ENCODE measurements at regions not wholly inside any gene's neighbourhood (a gene's known extent, or its start where the extent isn't known, plus 50 kb on each side); places are given as distances from the start of the nearest gene placed in this dataset.

GRCh38 chr9:88831713-88832407 is 159.4 kb upstream of the S1PR3 start:
- no peak for TF ChIP-seq SP1 (CRISPR knock-in tag; conservative IDR thresholded peaks at IDR 0.05)
- TF ChIP-seq ZMAT4 (CRISPR knock-in tag; IDR thresholded peaks at IDR 0.05) = no peak
- no peak for TF ChIP-seq MAX (CRISPR knock-in tag; IDR thresholded peaks at IDR 0.05)
- TF ChIP-seq, protein P1, sequence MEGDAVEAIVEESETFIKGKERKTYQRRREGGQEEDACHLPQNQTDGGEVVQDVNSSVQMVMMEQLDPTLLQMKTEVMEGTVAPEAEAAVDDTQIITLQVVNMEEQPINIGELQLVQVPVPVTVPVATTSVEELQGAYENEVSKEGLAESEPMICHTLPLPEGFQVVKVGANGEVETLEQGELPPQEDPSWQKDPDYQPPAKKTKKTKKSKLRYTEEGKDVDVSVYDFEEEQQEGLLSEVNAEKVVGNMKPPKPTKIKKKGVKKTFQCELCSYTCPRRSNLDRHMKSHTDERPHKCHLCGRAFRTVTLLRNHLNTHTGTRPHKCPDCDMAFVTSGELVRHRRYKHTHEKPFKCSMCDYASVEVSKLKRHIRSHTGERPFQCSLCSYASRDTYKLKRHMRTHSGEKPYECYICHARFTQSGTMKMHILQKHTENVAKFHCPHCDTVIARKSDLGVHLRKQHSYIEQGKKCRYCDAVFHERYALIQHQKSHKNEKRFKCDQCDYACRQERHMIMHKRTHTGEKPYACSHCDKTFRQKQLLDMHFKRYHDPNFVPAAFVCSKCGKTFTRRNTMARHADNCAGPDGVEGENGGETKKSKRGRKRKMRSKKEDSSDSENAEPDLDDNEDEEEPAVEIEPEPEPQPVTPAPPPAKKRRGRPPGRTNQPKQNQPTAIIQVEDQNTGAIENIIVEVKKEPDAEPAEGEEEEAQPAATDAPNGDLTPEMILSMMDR (IDR thresholded peaks at IDR 0.05) = no peak
- TF ChIP-seq, protein P2, sequence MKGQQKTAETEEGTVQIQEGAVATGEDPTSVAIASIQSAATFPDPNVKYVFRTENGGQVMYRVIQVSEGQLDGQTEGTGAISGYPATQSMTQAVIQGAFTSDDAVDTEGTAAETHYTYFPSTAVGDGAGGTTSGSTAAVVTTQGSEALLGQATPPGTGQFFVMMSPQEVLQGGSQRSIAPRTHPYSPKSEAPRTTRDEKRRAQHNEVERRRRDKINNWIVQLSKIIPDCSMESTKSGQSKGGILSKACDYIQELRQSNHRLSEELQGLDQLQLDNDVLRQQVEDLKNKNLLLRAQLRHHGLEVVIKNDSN (CRISPR knock-in tag; IDR thresholded peaks at IDR 0.05) = no peak
- TF ChIP-seq JUN (CRISPR knock-in tag; IDR thresholded peaks at IDR 0.05) = no peak
- no peak for TF ChIP-seq TEAD4 (CRISPR knock-in tag; IDR thresholded peaks at IDR 0.05)
- no peak for TF ChIP-seq SMAD3 (CRISPR knock-in tag; IDR thresholded peaks at IDR 0.05; ENCODE audit: borderline replicate concordance)
- TF ChIP-seq MXD4 (CRISPR knock-in tag; IDR thresholded peaks at IDR 0.05; ENCODE audit: borderline replicate concordance) = no peak
- no peak for TF ChIP-seq HMGA2 (CRISPR knock-in tag; IDR thresholded peaks at IDR 0.05)
- no peak for TF ChIP-seq SMAD4 (CRISPR knock-in tag; IDR thresholded peaks at IDR 0.05)
- TF ChIP-seq, protein P3, sequence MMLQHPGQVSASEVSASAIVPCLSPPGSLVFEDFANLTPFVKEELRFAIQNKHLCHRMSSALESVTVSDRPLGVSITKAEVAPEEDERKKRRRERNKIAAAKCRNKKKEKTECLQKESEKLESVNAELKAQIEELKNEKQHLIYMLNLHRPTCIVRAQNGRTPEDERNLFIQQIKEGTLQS (CRISPR knock-in tag; conservative IDR thresholded peaks at IDR 0.05) = no peak

All from WTC11 (cell line).